Activated T-cell treated with anti-CD3 and anti-CD28 coated beads, Interleukin-2, amount 50 U/mL, for 72 hours (primary cell): ENCODE measurements at regions not wholly inside any gene's neighbourhood (a gene's known extent, or its start where the extent isn't known, plus 50 kb on each side); places are given as distances from the start of the nearest gene placed in this dataset.
A peak's percentile ranks its signal among the peaks of the same experiment; 100 is the strongest.

Experiments used
- ATAC-seq, 2 donors: fragments of 150-1000 bp; cut with Tn5 transposase; replicated peaks in 1 of 2; 2 replicates each; pipeline ENCODE4 v1.10.0; 2021; ENCODE audit warnings: moderate library complexity in 2 of 2, mild to moderate bottlenecking in 1 of 2
- DNase-seq, 2 donors: peaks; one replicate each; pipeline ENCODE4 v3.0.0; 2021 to 2022; ENCODE audit warnings: mixed read lengths in 1 of 2
- H3K27ac Mint-ChIP-seq: one replicate; pipeline ENCODE4 v1.8.0; 2022; ENCODE audit warnings: mild to moderate bottlenecking, moderate library complexity, mixed read lengths
- H3K27me3 Mint-ChIP-seq: one replicate; pipeline ENCODE4 v1.8.0; 2022; ENCODE audit warnings: low read depth, mixed read lengths
- H3K36me3 Mint-ChIP-seq, 2 donors: one replicate each; pipeline ENCODE4 v1.8.0; 2022; ENCODE audit warnings: mixed read lengths in 2 of 2, mild to moderate bottlenecking in 1 of 2; ENCODE audit not compliant: insufficient read depth in 2 of 2
- H3K4me1 Mint-ChIP-seq: one replicate; pipeline ENCODE4 v1.8.0; 2022; ENCODE audit warnings: low read depth, mixed read lengths
- H3K4me3 Mint-ChIP-seq, 2 donors: one replicate each; pipeline ENCODE4 v1.8.0; 2022; ENCODE audit warnings: mild to moderate bottlenecking in 2 of 2, mixed read lengths in 2 of 2, moderate library complexity in 2 of 2
- H3K9me3 Mint-ChIP-seq, 2 donors: one replicate each; pipeline ENCODE4 v1.8.0; 2022; ENCODE audit warnings: mixed read lengths in 2 of 2

DNA sequence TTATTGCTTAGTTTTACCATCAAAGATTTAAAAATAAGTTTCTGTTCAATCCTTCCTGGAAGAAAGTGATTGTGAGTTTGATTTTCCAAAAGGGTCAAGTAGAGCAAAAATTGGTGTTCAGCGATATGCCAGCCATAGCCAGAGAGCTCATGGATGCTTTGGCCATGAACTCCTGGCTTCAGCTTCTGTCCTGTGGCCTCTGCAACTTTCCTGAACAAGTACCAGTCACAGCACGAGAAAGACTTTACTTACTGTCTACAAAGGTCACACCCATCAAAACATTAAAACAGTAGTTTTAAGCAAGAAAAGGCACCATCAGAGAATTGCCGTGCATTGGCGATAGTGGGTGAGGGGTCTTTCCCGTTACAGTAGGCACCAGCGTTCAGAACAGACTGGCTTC is 753.0 kb upstream of the SGCG start:
- Mint-ChIP-seq H3K27me3 (no peaks in the 10 kb centered on the region), H3K4me1 (no peaks in the 10 kb centered on the region), H3K36me3 (no peaks in the 10 kb centered on the region), H3K9me3 (peaks cover 1 to 2% of the 10 kb centered on the region in 2 donors), H3K27ac (no peak overlapping the region), H3K4me3 (no peak overlapping the region)
- ATAC-seq: no peak
- no peak for DNase-seq

GRCh38 chr13:22428188-22428828 is 752.5 kb upstream of the SGCG start:
- Mint-ChIP-seq H3K9me3 (peaks cover 1 to 2% of the 10 kb centered on the region in 2 donors), H3K36me3 (no peaks in the 10 kb centered on the region), H3K4me3 (no peak overlapping the region), H3K27me3 (no peaks in the 10 kb centered on the region), H3K4me1 (no peaks in the 10 kb centered on the region), H3K27ac (no peak overlapping the region)
- no peak for ATAC-seq
- DNase-seq: no peak

GRCh38 chr13:22432690-22433089 is 748.1 kb upstream of the SGCG start:
- Mint-ChIP-seq H3K27ac (no peak overlapping the region), H3K9me3 (peaks cover 0 to 2% of the 10 kb centered on the region in 2 donors), H3K36me3 (no peaks in the 10 kb centered on the region), H3K4me1 (no peaks in the 10 kb centered on the region), H3K4me3 (no peak overlapping the region), H3K27me3 (no peaks in the 10 kb centered on the region)
- DNase-seq (no peak), ATAC-seq (no peak)

DNA sequence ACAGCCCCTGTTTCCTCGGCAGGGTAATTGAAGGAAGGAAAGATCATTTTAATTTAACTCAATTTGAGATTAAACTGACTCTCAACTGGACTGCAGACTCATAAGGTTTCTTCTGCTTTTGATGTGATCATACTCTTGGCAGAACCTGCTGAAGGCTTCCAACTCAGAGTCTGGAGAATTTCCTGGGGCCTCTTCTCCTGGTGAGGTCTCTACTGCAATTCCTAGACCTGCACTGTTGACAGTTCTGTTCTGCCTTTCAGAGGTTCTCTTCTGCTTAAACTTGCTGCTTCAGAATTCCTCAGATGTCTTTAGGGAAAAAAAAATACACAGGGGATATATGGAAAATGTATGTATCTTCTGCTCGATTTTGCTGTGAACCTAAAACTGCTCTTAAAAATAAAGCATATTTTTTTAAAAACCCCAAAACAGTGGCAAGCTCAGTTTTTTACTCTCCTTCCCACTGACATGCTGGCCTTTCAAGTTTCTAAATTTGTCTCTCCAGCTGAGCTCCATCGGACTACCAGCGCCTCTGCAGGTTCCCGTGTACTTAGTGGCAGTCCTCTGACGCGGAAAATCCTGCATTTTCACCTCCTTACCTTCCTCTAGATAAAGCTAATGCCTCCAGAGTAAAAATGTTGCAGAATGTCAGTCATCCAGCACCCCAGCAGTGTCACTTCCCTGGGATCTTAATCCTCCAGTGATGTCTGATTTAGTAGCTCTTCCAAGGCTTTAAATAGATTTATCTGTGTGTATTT is 733.5 kb upstream of the SGCG start:
- Mint-ChIP-seq H3K27me3 (no peaks in the 10 kb centered on the region), H3K27ac (no peak overlapping the region), H3K9me3 (no peaks in the 10 kb centered on the region), H3K4me3 (no peak overlapping the region), H3K36me3 (peaks cover 0 to 1% of the 10 kb centered on the region in 2 donors), H3K4me1 (no peaks in the 10 kb centered on the region)
- ATAC-seq (no peak), DNase-seq (no peak)

DNA sequence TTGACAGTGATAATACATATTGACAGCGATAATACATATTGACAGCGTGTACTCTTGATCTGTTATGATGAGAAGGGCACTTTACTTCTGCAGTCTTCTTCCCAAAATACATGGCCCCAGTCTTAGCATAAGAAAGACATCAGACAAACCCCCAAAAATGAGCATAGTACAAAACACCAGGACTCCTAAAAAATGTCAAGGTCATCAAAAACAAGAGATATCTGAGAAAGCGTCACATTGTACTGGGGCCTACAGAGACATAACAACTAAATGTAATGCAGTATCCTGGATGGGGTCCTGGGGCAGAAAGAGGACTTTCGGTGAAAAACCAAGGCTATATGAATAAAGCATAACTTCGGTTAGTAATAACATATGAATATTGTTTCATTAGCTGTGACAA is 731.5 kb upstream of the SGCG start:
- no peak for DNase-seq
- Mint-ChIP-seq H3K9me3 (no peaks in the 10 kb centered on the region), H3K4me1 (no peaks in the 10 kb centered on the region), H3K27me3 (no peaks in the 10 kb centered on the region), H3K36me3 (peaks cover 0 to 1% of the 10 kb centered on the region in 2 donors), H3K4me3 (no peak overlapping the region), H3K27ac (no peak overlapping the region)
- no peak for ATAC-seq

DNA sequence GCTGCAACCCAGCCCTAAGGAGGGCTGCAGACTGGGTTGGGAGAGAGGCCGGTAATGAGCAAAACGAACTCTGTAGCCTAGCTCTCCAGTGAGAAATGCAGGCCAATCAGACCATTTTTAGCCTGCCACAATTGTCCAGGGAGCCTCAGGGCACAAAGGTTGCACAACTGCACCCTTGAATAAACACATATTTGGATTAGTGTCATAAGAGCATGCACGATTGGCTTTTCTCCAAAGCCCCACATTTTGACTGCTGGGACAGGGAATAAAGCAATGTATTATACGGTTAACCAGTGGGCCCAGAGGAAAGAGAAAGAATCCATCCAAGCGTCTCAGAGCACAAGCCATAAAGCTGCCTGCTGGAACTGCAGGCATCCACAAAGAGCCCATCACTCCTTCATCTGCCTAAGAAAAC is 729.4 kb upstream of the SGCG start:
- DNase-seq: no peak
- H3K36me3 Mint-ChIP-seq: no peaks in the 10 kb centered on the region
- H3K27ac Mint-ChIP-seq: no peak overlapping the region
- H3K9me3 Mint-ChIP-seq: no peaks in the 10 kb centered on the region
- H3K27me3 Mint-ChIP-seq: no peaks in the 10 kb centered on the region
- no peak for ATAC-seq
- H3K4me1 Mint-ChIP-seq: peaks cover 4% of the 10 kb centered on the region
- H3K4me3 Mint-ChIP-seq: no peak overlapping the region

DNA sequence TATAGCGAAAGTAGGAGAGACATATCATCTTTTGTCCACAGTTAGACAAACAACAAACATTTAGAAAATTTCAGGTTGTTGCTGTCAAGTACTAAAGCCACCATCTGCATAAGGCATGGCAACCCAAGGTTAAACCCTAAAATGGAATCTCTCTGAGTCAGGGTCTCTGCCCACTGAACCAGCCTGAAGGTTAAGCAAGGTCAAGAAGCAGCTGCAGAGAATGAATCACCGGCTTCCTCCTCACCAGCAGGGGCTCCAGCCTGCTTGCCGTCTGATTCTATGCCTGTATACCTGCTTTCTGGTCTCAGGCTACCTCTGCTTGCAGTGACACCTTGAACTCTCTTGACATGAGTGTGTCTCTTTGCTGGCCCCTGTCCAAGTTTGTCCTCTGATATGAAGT is 726.2 kb upstream of the SGCG start:
- no peaks in the 10 kb centered on the region for H3K27me3 Mint-ChIP-seq
- H3K4me3 Mint-ChIP-seq: no peak overlapping the region
- H3K4me1 Mint-ChIP-seq: peaks cover 4% of the 10 kb centered on the region
- H3K9me3 Mint-ChIP-seq: no peaks in the 10 kb centered on the region
- no peak overlapping the region for H3K27ac Mint-ChIP-seq
- H3K36me3 Mint-ChIP-seq: no peaks in the 10 kb centered on the region
- DNase-seq (no peak), ATAC-seq (peak; percentile 41 to 78)

- no peak for DNase-seq
- ATAC-seq: no peak
- Mint-ChIP-seq H3K4me3 (no peak overlapping the region), H3K9me3 (no peaks in the 10 kb centered on the region), H3K36me3 (no peaks in the 10 kb centered on the region), H3K27ac (no peak overlapping the region), H3K4me1 (peaks cover 4% of the 10 kb centered on the region), H3K27me3 (no peaks in the 10 kb centered on the region)
Observed at GRCh38 chr13:22455036-22455435, 725.7 kb upstream of the SGCG start.

DNA sequence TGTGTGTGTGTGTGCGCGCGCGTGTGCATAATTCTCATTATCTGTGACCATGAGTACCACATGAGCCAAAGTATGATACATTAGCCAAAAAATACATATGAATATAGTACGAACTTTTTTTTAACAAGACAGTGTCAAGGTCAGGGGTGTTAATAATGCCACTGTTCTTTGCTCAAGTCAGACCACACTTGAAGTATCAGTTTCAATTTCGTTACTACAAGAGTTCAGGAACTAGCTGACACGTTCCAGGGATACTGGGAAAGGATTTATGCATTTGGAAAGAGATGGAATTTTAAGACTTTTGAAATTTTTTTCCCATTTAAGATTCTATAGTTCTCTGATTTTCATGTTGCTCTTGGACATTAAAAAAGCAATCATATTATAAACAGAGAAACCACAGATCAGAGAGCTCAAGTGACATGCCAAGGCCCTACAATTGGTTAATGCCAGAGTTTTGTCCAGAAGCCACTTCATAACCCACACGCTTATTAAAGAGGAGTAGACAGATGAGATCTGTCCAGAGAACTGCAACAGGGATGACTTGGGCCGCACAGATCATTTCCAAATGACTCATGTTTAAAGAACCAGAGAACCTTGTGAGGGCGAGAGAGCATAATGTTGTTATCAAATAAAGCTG is 718.8 kb upstream of the SGCG start:
- ATAC-seq (no peak), DNase-seq (no peak)
- no peaks in the 10 kb centered on the region for H3K27me3 Mint-ChIP-seq
- H3K9me3 Mint-ChIP-seq: no peaks in the 10 kb centered on the region
- H3K27ac Mint-ChIP-seq: no peak overlapping the region
- H3K4me3 Mint-ChIP-seq: no peak overlapping the region
- H3K4me1 Mint-ChIP-seq: no peaks in the 10 kb centered on the region
- H3K36me3 Mint-ChIP-seq: no peaks in the 10 kb centered on the region

DNA sequence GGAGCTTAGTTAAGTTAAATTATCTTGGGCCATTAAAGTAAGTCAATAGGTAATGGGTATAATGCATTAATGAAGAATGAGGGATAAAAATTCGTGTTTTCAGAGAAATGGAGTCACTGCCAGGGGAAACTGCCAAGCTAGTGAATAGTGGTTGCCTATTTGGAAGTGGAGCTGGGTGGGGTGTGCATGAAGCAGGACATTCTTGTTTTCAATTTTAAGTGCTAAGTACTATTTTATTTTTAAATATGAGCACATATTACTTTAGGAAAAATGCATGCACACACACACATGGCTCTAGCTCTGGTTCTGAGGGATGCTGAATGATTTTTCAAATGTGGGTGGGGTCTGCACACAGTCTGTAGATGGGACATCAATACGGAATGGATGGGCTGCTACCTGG is 717.7 kb upstream of the SGCG start:
- Mint-ChIP-seq H3K4me1 (no peaks in the 10 kb centered on the region), H3K4me3 (no peak overlapping the region), H3K36me3 (no peaks in the 10 kb centered on the region), H3K27me3 (no peaks in the 10 kb centered on the region), H3K27ac (no peak overlapping the region), H3K9me3 (no peaks in the 10 kb centered on the region)
- ATAC-seq (no peak), DNase-seq (no peak)

DNA sequence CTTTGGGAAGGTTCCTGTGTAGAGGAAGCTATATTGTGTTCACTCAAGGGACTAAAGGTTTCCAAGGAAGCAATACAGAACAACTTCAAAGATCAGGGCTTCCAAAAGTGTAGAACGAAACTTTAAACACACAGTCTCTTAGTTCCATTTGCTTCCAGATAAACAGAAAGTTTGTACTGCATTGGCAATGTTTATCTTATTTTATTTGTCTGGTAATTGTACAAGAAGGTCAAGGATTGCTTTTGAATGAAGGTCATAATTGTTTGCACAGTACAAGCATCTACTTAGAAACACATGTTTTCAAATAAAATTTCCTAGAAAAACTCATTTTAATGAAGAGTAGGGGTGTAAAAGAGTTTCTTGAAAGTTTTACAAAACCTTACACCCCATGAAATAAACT is 712.7 kb upstream of the SGCG start:
- Mint-ChIP-seq H3K4me3 (no peak overlapping the region), H3K27ac (no peak overlapping the region), H3K9me3 (no peaks in the 10 kb centered on the region), H3K36me3 (no peaks in the 10 kb centered on the region), H3K4me1 (no peaks in the 10 kb centered on the region), H3K27me3 (no peaks in the 10 kb centered on the region)
- DNase-seq (no peak), ATAC-seq (no peak)

- DNase-seq: no peak
- Mint-ChIP-seq H3K9me3 (no peaks in the 10 kb centered on the region), H3K36me3 (no peaks in the 10 kb centered on the region)
Observed at GRCh38 chr13:22468824-22469223, 712.0 kb upstream of the SGCG start.

GRCh38 chr13:22469452-22469851 is 711.3 kb upstream of the SGCG start:
- H3K36me3 Mint-ChIP-seq: no peaks in the 10 kb centered on the region
- H3K27ac Mint-ChIP-seq: no peak overlapping the region
- H3K27me3 Mint-ChIP-seq: no peaks in the 10 kb centered on the region
- H3K9me3 Mint-ChIP-seq: no peaks in the 10 kb centered on the region
- DNase-seq: no peak
- no peaks in the 10 kb centered on the region for H3K4me1 Mint-ChIP-seq
- no peak for ATAC-seq
- H3K4me3 Mint-ChIP-seq: no peak overlapping the region

More at GRCh38 chr13:22468824-22469223, 712.0 kb upstream of the SGCG start:
- no peaks in the 10 kb centered on the region for H3K27me3 Mint-ChIP-seq
- no peak for ATAC-seq
- H3K4me3 Mint-ChIP-seq: no peak overlapping the region
- H3K4me1 Mint-ChIP-seq: no peaks in the 10 kb centered on the region
- H3K27ac Mint-ChIP-seq: no peak overlapping the region
